ENCODE measurements at regions not wholly inside any gene's neighbourhood (a gene's known extent, or its start where the extent isn't known, plus 50 kb on each side); places are given as distances from the start of the nearest gene placed in this dataset.

DNA sequence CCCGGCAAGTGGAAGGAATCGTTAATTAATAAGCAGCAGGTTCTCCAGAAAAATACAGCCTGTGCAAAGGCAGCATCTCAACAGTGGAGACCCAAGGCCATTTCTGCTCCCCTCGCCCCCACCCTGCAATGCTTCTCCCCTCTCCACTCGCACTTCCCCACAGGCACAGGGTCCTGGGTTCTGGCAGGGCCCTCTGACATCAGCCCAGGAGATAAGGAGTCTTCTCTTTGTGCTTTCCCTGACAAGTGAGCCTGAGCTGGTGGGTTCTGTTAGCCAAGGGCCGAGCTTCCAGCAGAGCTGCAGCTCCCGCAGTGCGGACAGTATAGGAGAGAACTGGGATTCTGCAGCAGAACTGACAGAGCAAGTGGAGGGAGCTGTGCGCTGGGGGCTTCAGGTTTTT lies 257.5 kb downstream of the NSG2 start:
- Histone ChIP-seq H3K27me3 (ENCODE audit: insufficient read depth, low read length) (peaks cover 8% of the 10 kb centered on the region), H3K27ac (ENCODE audit: low read depth, low read length) (no peak overlapping the region), H3K79me2 (ENCODE audit: insufficient read depth, low read length) (no peaks in the 10 kb centered on the region), H3K9me3 (ENCODE audit: control insufficient read depth in 1 of 2, insufficient read depth in 1 of 2, low read depth in 1 of 2, low read length in 2 of 2) (no peaks in the 10 kb centered on the region), H3K4me1 (ENCODE audit: control insufficient read depth in 1 of 2, insufficient read depth in 2 of 2, low read length in 2 of 2) (no peaks in the 10 kb centered on the region), H2AFZ (ENCODE audit: low read depth, low read length, poor library complexity, severe bottlenecking) (no peak overlapping the region), H3K9ac (ENCODE audit: low read length) (no peak overlapping the region), H3K9me2 (ENCODE audit: insufficient read depth) (no peaks in the 10 kb centered on the region), H4K20me1 (ENCODE audit: insufficient read depth) (no peaks in the 10 kb centered on the region), H3K36me3 (ENCODE audit: control insufficient read depth in 1 of 2, insufficient read depth in 2 of 2, low read length in 2 of 2) (no peaks in the 10 kb centered on the region), H3K4me2 (ENCODE audit: low read length) (no peak overlapping the region), H3K4me3 (replicated peaks in 1 of 2; ENCODE audit: low read depth in 1 of 2, low read length in 2 of 2) (no peak overlapping the region)
- intact Hi-C loops (cut with micrococcal nuclease) = no loop called here
- RAD21 ChIA-PET (ENCODE audit: low non-redundant PET in 1 of 2, low total read pairs in 2 of 2, uncharacterized antibody in 2 of 2, unreplicated experiment in 2 of 2) = no interaction called here
- ATAC-seq (no peak), DNase-seq (ENCODE audit: low read depth, low spot score) (no peak)
- POLR2A ChIA-PET = no interaction called here
- TF ChIP-seq EZH2 (IDR thresholded peaks at IDR 0.05) (no peak), ZNF274 (IDR thresholded peaks at IDR 0.05; ENCODE audit: low read depth, low read length) (no peak), POLR2A (IDR thresholded peaks at IDR 0.05; ENCODE audit: borderline replicate concordance, extremely low read depth, insufficient read depth, insufficient read length) (no peak), EZH2phosphoT487 (IDR thresholded peaks at IDR 0.05; ENCODE audit: borderline replicate concordance) (no peak), ZFX (IDR thresholded peaks at IDR 0.05) (no peak)
- no TSS peak for BruUV-seq (replicated peaks)
- CTCF ChIA-PET = interaction anchor here (1.3 kb wide), 1 partner anchor 258 kb away, joined by 4 read pairs; the partner anchor contains the start of gene NSG2

DNA sequence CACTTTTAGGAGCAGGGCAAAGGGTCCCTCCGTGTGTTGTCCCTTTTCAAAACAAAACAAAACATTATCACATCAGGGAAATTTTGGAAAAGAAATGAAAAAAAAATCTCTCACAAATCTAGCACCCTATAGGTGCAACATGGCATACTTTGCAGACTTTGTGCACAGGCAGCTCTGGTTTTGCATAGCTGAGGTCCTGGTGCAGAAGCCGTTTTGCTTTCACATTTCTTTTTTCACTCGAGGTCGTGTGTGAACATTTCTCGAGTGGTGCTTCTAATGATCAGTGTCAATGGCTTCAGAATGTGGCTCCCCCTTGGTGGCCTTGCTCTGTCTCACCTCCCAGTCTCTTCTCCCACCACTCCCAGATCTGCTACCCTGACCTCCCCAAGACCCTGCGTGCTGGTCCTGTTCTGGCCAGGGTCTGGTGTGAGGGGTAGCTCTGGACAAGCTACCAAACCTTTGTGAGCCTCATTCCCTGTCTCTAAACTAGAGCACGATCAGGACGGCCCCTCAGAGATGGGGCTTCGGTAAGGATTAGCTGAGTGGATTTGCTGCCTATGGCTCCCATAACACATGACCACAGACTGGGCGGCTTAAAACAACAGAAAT lies 258.0 kb downstream of the NSG2 start:
- H3K79me2 ChIP-seq (ENCODE audit: insufficient read depth, low read length) = no peaks in the 10 kb centered on the region
- H3K9me2 ChIP-seq (ENCODE audit: insufficient read depth) = no peaks in the 10 kb centered on the region
- no peak overlapping the region for H3K9ac ChIP-seq (ENCODE audit: low read length)
- intact Hi-C loops (cut with micrococcal nuclease) = no loop called here
- H3K27me3 ChIP-seq (ENCODE audit: insufficient read depth, low read length) = peaks cover 8% of the 10 kb centered on the region
- no peak overlapping the region for H3K27ac ChIP-seq (ENCODE audit: low read depth, low read length)
- ChIA-PET RAD21 (ENCODE audit: low non-redundant PET in 1 of 2, low total read pairs in 2 of 2, uncharacterized antibody in 2 of 2, unreplicated experiment in 2 of 2) (no interaction called here), CTCF (interaction anchor here (1.3 kb wide), 1 partner anchor 258 kb away, joined by 4 read pairs; the partner anchor contains the start of gene NSG2), POLR2A (no interaction called here)
- no peaks in the 10 kb centered on the region for H3K4me1 ChIP-seq (ENCODE audit: control insufficient read depth in 1 of 2, insufficient read depth in 2 of 2, low read length in 2 of 2)
- H3K36me3 ChIP-seq (ENCODE audit: control insufficient read depth in 1 of 2, insufficient read depth in 2 of 2, low read length in 2 of 2) = no peaks in the 10 kb centered on the region
- no peaks in the 10 kb centered on the region for H4K20me1 ChIP-seq (ENCODE audit: insufficient read depth)
- no peak overlapping the region for H3K4me2 ChIP-seq (ENCODE audit: low read length)
- TF ChIP-seq EZH2phosphoT487 (IDR thresholded peaks at IDR 0.05; ENCODE audit: borderline replicate concordance) (no peak), CBX3 (IDR thresholded peaks at IDR 0.05; ENCODE audit: low read depth) (no peak), SIN3A (IDR thresholded peaks at IDR 0.05; ENCODE audit: low read depth) (no peak), POLR2AphosphoS5 (IDR thresholded peaks at IDR 0.05; ENCODE audit: low read depth, low read length) (no peak), SRF (IDR thresholded peaks at IDR 0.05; ENCODE audit: low read depth) (no peak), ZNF274 (IDR thresholded peaks at IDR 0.05; ENCODE audit: low read depth, low read length) (no peak), CEBPB (IDR thresholded peaks at IDR 0.05; ENCODE audit: low read depth) (no peak), SP1 (IDR thresholded peaks at IDR 0.05; ENCODE audit: low read depth) (no peak)
- TF ChIP-seq, protein P1, sequence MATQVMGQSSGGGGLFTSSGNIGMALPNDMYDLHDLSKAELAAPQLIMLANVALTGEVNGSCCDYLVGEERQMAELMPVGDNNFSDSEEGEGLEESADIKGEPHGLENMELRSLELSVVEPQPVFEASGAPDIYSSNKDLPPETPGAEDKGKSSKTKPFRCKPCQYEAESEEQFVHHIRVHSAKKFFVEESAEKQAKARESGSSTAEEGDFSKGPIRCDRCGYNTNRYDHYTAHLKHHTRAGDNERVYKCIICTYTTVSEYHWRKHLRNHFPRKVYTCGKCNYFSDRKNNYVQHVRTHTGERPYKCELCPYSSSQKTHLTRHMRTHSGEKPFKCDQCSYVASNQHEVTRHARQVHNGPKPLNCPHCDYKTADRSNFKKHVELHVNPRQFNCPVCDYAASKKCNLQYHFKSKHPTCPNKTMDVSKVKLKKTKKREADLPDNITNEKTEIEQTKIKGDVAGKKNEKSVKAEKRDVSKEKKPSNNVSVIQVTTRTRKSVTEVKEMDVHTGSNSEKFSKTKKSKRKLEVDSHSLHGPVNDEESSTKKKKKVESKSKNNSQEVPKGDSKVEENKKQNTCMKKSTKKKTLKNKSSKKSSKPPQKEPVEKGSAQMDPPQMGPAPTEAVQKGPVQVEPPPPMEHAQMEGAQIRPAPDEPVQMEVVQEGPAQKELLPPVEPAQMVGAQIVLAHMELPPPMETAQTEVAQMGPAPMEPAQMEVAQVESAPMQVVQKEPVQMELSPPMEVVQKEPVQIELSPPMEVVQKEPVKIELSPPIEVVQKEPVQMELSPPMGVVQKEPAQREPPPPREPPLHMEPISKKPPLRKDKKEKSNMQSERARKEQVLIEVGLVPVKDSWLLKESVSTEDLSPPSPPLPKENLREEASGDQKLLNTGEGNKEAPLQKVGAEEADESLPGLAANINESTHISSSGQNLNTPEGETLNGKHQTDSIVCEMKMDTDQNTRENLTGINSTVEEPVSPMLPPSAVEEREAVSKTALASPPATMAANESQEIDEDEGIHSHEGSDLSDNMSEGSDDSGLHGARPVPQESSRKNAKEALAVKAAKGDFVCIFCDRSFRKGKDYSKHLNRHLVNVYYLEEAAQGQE (IDR thresholded peaks at IDR 0.05; ENCODE audit: low read depth) = no peak
- no peak overlapping the region for H2AFZ ChIP-seq (ENCODE audit: low read depth, low read length, poor library complexity, severe bottlenecking)
- no peaks in the 10 kb centered on the region for H3K9me3 ChIP-seq (ENCODE audit: control insufficient read depth in 1 of 2, insufficient read depth in 1 of 2, low read depth in 1 of 2, low read length in 2 of 2)
- DNase-seq (ENCODE audit: low read depth, low spot score) = no peak
- BruUV-seq (replicated peaks) = no TSS peak
- no peak overlapping the region for H3K4me3 ChIP-seq (replicated peaks in 1 of 2; ENCODE audit: low read depth in 1 of 2, low read length in 2 of 2)
- ATAC-seq = no peak

Data from HCT116 (cell line).